B cell (primary cell): ENCODE measurements at regions not wholly inside any gene's neighbourhood (a gene's known extent, or its start where the extent isn't known, plus 50 kb on each side); places are given as distances from the start of the nearest gene placed in this dataset.

ENCODE experiments used
- CTCF ChIP-seq: fragments of 200-600 bp; IDR thresholded peaks from one replicate; pipeline ENCODE4 v1.8.0; 2022; ENCODE audit warnings: antibody characterized with exemption, mild to moderate bottlenecking
- EZH2 ChIP-seq: IDR thresholded peaks from 2 replicates; pipeline ENCODE4 v1.6.1; 2012; ENCODE audit warnings: borderline replicate concordance, low read depth, mild to moderate bottlenecking, moderate library complexity, low read length; ENCODE audit not compliant: insufficient read depth, poor library complexity, severe bottlenecking

DNA sequence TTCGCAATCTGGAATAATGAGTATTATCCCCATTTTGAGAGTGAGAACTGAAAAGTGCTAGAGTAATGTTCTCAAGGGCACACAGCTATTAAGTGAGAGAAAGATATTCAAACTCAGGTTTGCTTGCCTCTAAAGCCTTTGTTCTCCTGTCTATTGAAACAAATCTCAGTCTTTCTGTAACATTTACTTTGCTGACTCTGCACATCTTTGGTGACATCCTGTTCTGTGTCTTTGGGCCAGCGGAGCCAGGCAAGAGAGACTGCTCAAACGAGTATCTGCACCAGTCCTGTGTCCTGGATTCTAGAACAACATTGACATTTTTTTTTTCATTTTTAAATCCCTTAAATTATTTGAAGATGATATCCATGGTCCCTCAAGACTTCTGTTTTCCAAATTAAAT is 1539.2 kb upstream of the PIK3C3 start:
- no peak for TF ChIP-seq EZH2
- TF ChIP-seq CTCF, result no peak
